ENCODE measurements at regions not wholly inside any gene's neighbourhood (a gene's known extent, or its start where the extent isn't known, plus 50 kb on each side); places are given as distances from the start of the nearest gene placed in this dataset.

- no peaks in the 10 kb centered on the region for H3K4me1 Mint-ChIP-seq (ENCODE audit: unreplicated experiment)
- H3K27me3 Mint-ChIP-seq (ENCODE audit: unreplicated experiment), result peaks cover 3% of the 10 kb centered on the region
- no peak for TF ChIP-seq CTCF (IDR thresholded peaks at IDR 0.05; ENCODE audit: unreplicated experiment)
- no peaks in the 10 kb centered on the region for H3K36me3 Mint-ChIP-seq (ENCODE audit: low read depth, unreplicated experiment)
- no peaks in the 10 kb centered on the region for H3K9me3 Mint-ChIP-seq (ENCODE audit: unreplicated experiment)
- H3K4me3 Mint-ChIP-seq (ENCODE audit: unreplicated experiment), result no peak overlapping the region
- H3K27ac Mint-ChIP-seq (ENCODE audit: unreplicated experiment), result no peak overlapping the region
- DNase-seq (ENCODE audit: low spot score), result no peak
These were observed 213.2 kb upstream of the ARL4C start for GRCh38 chr2:234710066-234710465.

GRCh38 chr2:234708717-234709116, 211.8 kb upstream of the ARL4C start:
- no peak overlapping the region for H3K4me3 Mint-ChIP-seq (ENCODE audit: unreplicated experiment)
- no peaks in the 10 kb centered on the region for H3K36me3 Mint-ChIP-seq (ENCODE audit: low read depth, unreplicated experiment)
- no peak for TF ChIP-seq CTCF (IDR thresholded peaks at IDR 0.05; ENCODE audit: unreplicated experiment)
- no peak overlapping the region for H3K27ac Mint-ChIP-seq (ENCODE audit: unreplicated experiment)
- no peaks in the 10 kb centered on the region for H3K4me1 Mint-ChIP-seq (ENCODE audit: unreplicated experiment)
- H3K27me3 Mint-ChIP-seq (ENCODE audit: unreplicated experiment), result peaks cover 3% of the 10 kb centered on the region
- DNase-seq (ENCODE audit: low spot score), result no peak
- no peaks in the 10 kb centered on the region for H3K9me3 Mint-ChIP-seq (ENCODE audit: unreplicated experiment)

GRCh38 chr2:234708091-234708683, 211.3 kb upstream of the ARL4C start:
- Mint-ChIP-seq H3K4me3 (ENCODE audit: unreplicated experiment) (no peak overlapping the region), H3K4me1 (ENCODE audit: unreplicated experiment) (no peaks in the 10 kb centered on the region), H3K27me3 (ENCODE audit: unreplicated experiment) (peaks cover 3% of the 10 kb centered on the region), H3K27ac (ENCODE audit: unreplicated experiment) (no peak overlapping the region), H3K36me3 (ENCODE audit: low read depth, unreplicated experiment) (no peaks in the 10 kb centered on the region), H3K9me3 (ENCODE audit: unreplicated experiment) (no peaks in the 10 kb centered on the region)
- no peak for DNase-seq (ENCODE audit: low spot score)
- TF ChIP-seq CTCF (IDR thresholded peaks at IDR 0.05; ENCODE audit: unreplicated experiment), result no peak

GRCh38 chr2:234706086-234706485, 209.2 kb upstream of the ARL4C start:
- Mint-ChIP-seq H3K4me3 (ENCODE audit: unreplicated experiment) (no peak overlapping the region), H3K4me1 (ENCODE audit: unreplicated experiment) (no peaks in the 10 kb centered on the region), H3K9me3 (ENCODE audit: unreplicated experiment) (no peaks in the 10 kb centered on the region), H3K27ac (ENCODE audit: unreplicated experiment) (no peak overlapping the region), H3K36me3 (ENCODE audit: low read depth, unreplicated experiment) (no peaks in the 10 kb centered on the region), H3K27me3 (ENCODE audit: unreplicated experiment) (peaks cover 6% of the 10 kb centered on the region)
- no peak for TF ChIP-seq CTCF (IDR thresholded peaks at IDR 0.05; ENCODE audit: unreplicated experiment)
- DNase-seq (ENCODE audit: low spot score), result no peak

GRCh38 chr2:234705108-234705507, 208.2 kb upstream of the ARL4C start:
- Mint-ChIP-seq H3K36me3 (ENCODE audit: low read depth, unreplicated experiment) (no peaks in the 10 kb centered on the region), H3K9me3 (ENCODE audit: unreplicated experiment) (no peaks in the 10 kb centered on the region), H3K4me1 (ENCODE audit: unreplicated experiment) (no peaks in the 10 kb centered on the region), H3K27me3 (ENCODE audit: unreplicated experiment) (peaks cover 6% of the 10 kb centered on the region), H3K4me3 (ENCODE audit: unreplicated experiment) (no peak overlapping the region), H3K27ac (ENCODE audit: unreplicated experiment) (no peak overlapping the region)
- no peak for TF ChIP-seq CTCF (IDR thresholded peaks at IDR 0.05; ENCODE audit: unreplicated experiment)
- no peak for DNase-seq (ENCODE audit: low spot score)
